HT1080 (cell line): ENCODE measurements at regions not wholly inside any gene's neighbourhood (a gene's known extent, or its start where the extent isn't known, plus 50 kb on each side); places are given as distances from the start of the nearest gene placed in this dataset.
"Not testable (repeated sequence)": the region's sequence is repeated elsewhere in the genome, so short reads cannot be mapped to it uniquely, and the experiment has no call there.

ENCODE experiments used
- DNase-seq: peaks from one replicate; pipeline ENCODE4 v3.0.0-alpha.2; 2015; ENCODE audit warnings: low read depth

- peak; percentile 61 for DNase-seq
Measured at GRCh38 chr3:20511863-20512505, 326.0 kb upstream of the SGO1 start.

- no peak for DNase-seq
Measured at GRCh38 chr3:20510396-20510795, 324.4 kb upstream of the SGO1 start.

- no peak for DNase-seq
Measured at GRCh38 chr3:20503394-20504082, 317.5 kb upstream of the SGO1 start.

- DNase-seq: no peak
Measured at GRCh38 chr3:20490996-20491395, 305.0 kb upstream of the SGO1 start.

GRCh38 chr3:20488151-20488550 is 302.1 kb upstream of the SGO1 start:
- DNase-seq: no peak

- no peak for DNase-seq
Measured at GRCh38 chr3:20484126-20484525, 298.1 kb upstream of the SGO1 start.

- no peak for DNase-seq
Measured at GRCh38 chr3:20482350-20482749, 296.3 kb upstream of the SGO1 start.

- DNase-seq: no peak
Measured at GRCh38 chr3:20480786-20481365, 294.9 kb upstream of the SGO1 start.

GRCh38 chr3:20478436-20478835 is 292.4 kb upstream of the SGO1 start:
- no peak for DNase-seq

- not testable (repeated sequence) for DNase-seq
Measured at GRCh38 chr3:20464237-20464636, 278.2 kb upstream of the SGO1 start.

- no peak for DNase-seq
Measured at GRCh38 chr3:20462723-20463122, 276.7 kb upstream of the SGO1 start.

GRCh38 chr3:20462226-20462625 is 276.2 kb upstream of the SGO1 start:
- no peak for DNase-seq

GRCh38 chr3:20458994-20459716 is 273.1 kb upstream of the SGO1 start:
- DNase-seq: no peak

- DNase-seq: no peak
Measured at GRCh38 chr3:20456511-20456910, 270.5 kb upstream of the SGO1 start.

GRCh38 chr3:20451170-20451569 is 265.2 kb upstream of the SGO1 start:
- no peak for DNase-seq

GRCh38 chr3:20450611-20451010 is 264.6 kb upstream of the SGO1 start:
- DNase-seq: no peak

GRCh38 chr3:20442846-20443245 is 256.8 kb upstream of the SGO1 start:
- DNase-seq: no peak

- not testable (repeated sequence) for DNase-seq
Measured at GRCh38 chr3:20427268-20427667, 241.3 kb upstream of the SGO1 start.

GRCh38 chr3:20425138-20425537 is 239.1 kb upstream of the SGO1 start:
- DNase-seq: no peak

- no peak for DNase-seq
Measured at GRCh38 chr3:20424086-20424485, 238.1 kb upstream of the SGO1 start.

GRCh38 chr3:20422391-20422790 is 236.4 kb upstream of the SGO1 start:
- no peak for DNase-seq

GRCh38 chr3:20417388-20418108 is 231.5 kb upstream of the SGO1 start:
- DNase-seq: no peak
